ENCODE measurements at regions not wholly inside any gene's neighbourhood (a gene's known extent, or its start where the extent isn't known, plus 50 kb on each side); places are given as distances from the start of the nearest gene placed in this dataset.

- Histone ChIP-seq H3K27ac (no peak overlapping the region), H4K20me1 (no peaks in the 10 kb centered on the region), H3K9ac (no peak overlapping the region), H3K4me3 (no peak overlapping the region), H3K27me3 (no peaks in the 10 kb centered on the region), H3K4me2 (no peak overlapping the region), H3K36me3 (no peaks in the 10 kb centered on the region), H3K9me3 (replicated peaks in 1 of 11) (no peaks in the 10 kb centered on the region), H3K4me1 (no peaks in the 10 kb centered on the region)
- TF ChIP-seq Cebpa-rat (IDR thresholded peaks at IDR 0.05) = no peak
These were observed 113.9 kb upstream of the IMMP2L start for GRCh38 chr7:111676167-111676566.

- Histone ChIP-seq H4K20me1 (no peaks in the 10 kb centered on the region), H3K27me3 (no peaks in the 10 kb centered on the region), H3K4me1 (no peaks in the 10 kb centered on the region), H3K36me3 (no peaks in the 10 kb centered on the region), H3K9ac (no peak overlapping the region), H3K9me3 (replicated peaks in 1 of 11) (no peaks in the 10 kb centered on the region), H3K4me2 (no peak overlapping the region), H3K4me3 (no peak overlapping the region), H3K27ac (no peak overlapping the region)
- TF ChIP-seq Cebpa-rat (IDR thresholded peaks at IDR 0.05) = no peak
These were observed 110.6 kb upstream of the IMMP2L start for GRCh38 chr7:111672901-111673300.

DNA sequence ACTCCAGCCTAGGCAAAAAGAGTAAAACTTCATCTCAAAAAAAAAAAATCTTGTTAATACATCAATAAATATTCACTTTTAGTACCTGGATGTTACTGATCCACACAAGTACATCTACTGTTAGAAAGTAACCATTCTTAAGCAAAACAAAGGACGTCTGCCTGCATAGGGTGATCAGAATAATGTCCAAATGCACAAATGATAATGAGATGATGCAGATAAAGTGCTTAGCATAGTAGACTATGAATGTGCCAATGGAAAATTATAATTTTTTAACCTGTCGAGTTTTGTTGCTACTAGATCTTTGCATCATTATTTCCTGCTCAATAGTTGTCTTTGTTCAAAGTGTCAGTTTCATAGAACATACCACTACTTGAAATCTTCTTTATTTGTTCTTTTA is 109.6 kb upstream of the IMMP2L start:
- no peaks in the 10 kb centered on the region for H3K4me1 ChIP-seq
- no peak overlapping the region for H3K4me3 ChIP-seq
- H3K9ac ChIP-seq = no peak overlapping the region
- H3K36me3 ChIP-seq = no peaks in the 10 kb centered on the region
- H3K27me3 ChIP-seq = no peaks in the 10 kb centered on the region
- H3K27ac ChIP-seq = no peak overlapping the region
- no peak overlapping the region for H3K4me2 ChIP-seq
- no peak for TF ChIP-seq Cebpa-rat (IDR thresholded peaks at IDR 0.05)
- H3K9me3 ChIP-seq (replicated peaks in 1 of 11) = no peaks in the 10 kb centered on the region
- no peaks in the 10 kb centered on the region for H4K20me1 ChIP-seq

- Histone ChIP-seq H3K9ac (no peak overlapping the region), H3K9me3 (replicated peaks in 1 of 11) (no peaks in the 10 kb centered on the region), H4K20me1 (no peaks in the 10 kb centered on the region), H3K36me3 (no peaks in the 10 kb centered on the region), H3K27ac (no peak overlapping the region), H3K27me3 (no peaks in the 10 kb centered on the region), H3K4me1 (no peaks in the 10 kb centered on the region), H3K4me3 (no peak overlapping the region), H3K4me2 (no peak overlapping the region)
- TF ChIP-seq Cebpa-rat (IDR thresholded peaks at IDR 0.05) = no peak
These were observed 106.4 kb upstream of the IMMP2L start for GRCh38 chr7:111668711-111669110.

- Histone ChIP-seq H4K20me1 (no peaks in the 10 kb centered on the region), H3K4me3 (no peak overlapping the region), H3K4me1 (no peaks in the 10 kb centered on the region), H3K9ac (no peak overlapping the region), H3K27me3 (no peaks in the 10 kb centered on the region), H3K4me2 (no peak overlapping the region), H3K27ac (no peak overlapping the region), H3K36me3 (no peaks in the 10 kb centered on the region), H3K9me3 (replicated peaks in 1 of 11) (no peaks in the 10 kb centered on the region)
- TF ChIP-seq Cebpa-rat (IDR thresholded peaks at IDR 0.05) = no peak
These were observed 105.2 kb upstream of the IMMP2L start for GRCh38 chr7:111667488-111667887.

DNA sequence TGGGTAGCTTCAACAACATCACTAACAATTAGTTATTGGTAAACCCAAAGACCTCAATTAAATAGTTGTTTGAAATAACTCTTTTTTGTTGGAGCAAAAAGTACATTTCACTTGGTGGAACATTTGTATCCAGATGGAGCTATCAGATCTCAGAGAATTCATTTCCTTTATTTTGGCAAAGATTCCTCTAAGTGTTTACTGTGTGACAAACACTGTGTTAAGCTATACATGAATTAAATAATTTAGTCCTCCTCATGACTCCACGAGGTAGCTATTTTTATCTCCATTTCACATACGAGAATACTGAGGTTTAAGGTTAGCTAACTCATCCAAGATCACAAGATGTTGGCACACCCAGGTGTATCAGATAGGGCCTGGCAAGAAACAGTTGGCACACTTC is 104.0 kb upstream of the IMMP2L start:
- no peaks in the 10 kb centered on the region for H3K36me3 ChIP-seq
- H3K4me1 ChIP-seq = no peaks in the 10 kb centered on the region
- no peak overlapping the region for H3K9ac ChIP-seq
- H3K4me3 ChIP-seq = no peak overlapping the region
- H4K20me1 ChIP-seq = no peaks in the 10 kb centered on the region
- H3K27me3 ChIP-seq = no peaks in the 10 kb centered on the region
- TF ChIP-seq Cebpa-rat (IDR thresholded peaks at IDR 0.05) = no peak
- no peaks in the 10 kb centered on the region for H3K9me3 ChIP-seq (replicated peaks in 1 of 11)
- no peak overlapping the region for H3K27ac ChIP-seq
- no peak overlapping the region for H3K4me2 ChIP-seq

DNA sequence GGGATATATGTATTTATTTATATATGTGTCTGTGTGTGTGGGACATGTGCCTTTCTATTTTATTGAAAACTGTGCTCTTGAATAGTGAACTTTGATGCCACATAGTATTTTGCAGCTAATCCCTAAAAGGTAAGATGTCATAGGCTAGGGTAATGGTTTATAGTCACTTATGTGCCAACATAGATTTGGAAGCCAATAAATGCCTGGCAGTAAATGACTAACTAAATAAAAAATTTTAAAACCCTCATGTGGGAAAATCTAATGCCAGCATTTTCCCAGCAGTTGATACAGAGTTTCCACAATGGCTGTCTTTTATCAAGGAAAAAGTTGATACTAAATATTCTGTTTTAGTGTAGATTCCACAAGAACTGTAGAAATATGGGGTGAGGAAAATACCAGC is 101.5 kb upstream of the IMMP2L start:
- H3K9me3 ChIP-seq (replicated peaks in 1 of 11) = no peaks in the 10 kb centered on the region
- H3K9ac ChIP-seq = no peak overlapping the region
- no peak for TF ChIP-seq Cebpa-rat (IDR thresholded peaks at IDR 0.05)
- H3K4me2 ChIP-seq = no peak overlapping the region
- no peak overlapping the region for H3K27ac ChIP-seq
- no peaks in the 10 kb centered on the region for H4K20me1 ChIP-seq
- H3K27me3 ChIP-seq = no peaks in the 10 kb centered on the region
- no peaks in the 10 kb centered on the region for H3K4me1 ChIP-seq
- no peak overlapping the region for H3K4me3 ChIP-seq
- no peaks in the 10 kb centered on the region for H3K36me3 ChIP-seq

DNA sequence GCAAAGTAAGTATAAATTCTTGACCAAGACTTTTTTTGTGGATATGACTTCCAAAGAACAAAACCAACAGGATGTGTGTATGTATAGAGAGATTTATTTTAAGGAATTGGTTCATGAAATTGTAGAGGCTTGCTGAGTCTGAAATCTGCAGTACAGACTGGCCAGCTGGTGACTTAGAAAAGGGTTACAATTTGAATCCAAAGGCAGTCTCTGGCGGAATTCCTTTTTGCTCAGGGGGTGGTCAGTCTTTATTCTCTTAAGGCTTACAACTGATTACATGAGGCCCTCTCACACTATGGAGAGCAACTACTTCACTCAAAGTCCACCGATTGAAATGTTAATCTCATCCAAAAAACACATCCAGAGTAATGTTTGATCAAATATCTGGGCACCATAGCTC is 100.1 kb upstream of the IMMP2L start:
- no peak overlapping the region for H3K4me3 ChIP-seq
- no peaks in the 10 kb centered on the region for H3K4me1 ChIP-seq
- H3K27me3 ChIP-seq = no peaks in the 10 kb centered on the region
- no peaks in the 10 kb centered on the region for H4K20me1 ChIP-seq
- H3K4me2 ChIP-seq = no peak overlapping the region
- no peak overlapping the region for H3K27ac ChIP-seq
- H3K9ac ChIP-seq = no peak overlapping the region
- no peaks in the 10 kb centered on the region for H3K36me3 ChIP-seq
- no peaks in the 10 kb centered on the region for H3K9me3 ChIP-seq (replicated peaks in 1 of 11)
- no peak for TF ChIP-seq Cebpa-rat (IDR thresholded peaks at IDR 0.05)

- H3K4me3 ChIP-seq = no peak overlapping the region
- H3K9ac ChIP-seq = no peak overlapping the region
- no peak for TF ChIP-seq Cebpa-rat (IDR thresholded peaks at IDR 0.05)
- H4K20me1 ChIP-seq = no peaks in the 10 kb centered on the region
- H3K4me2 ChIP-seq = no peak overlapping the region
- H3K36me3 ChIP-seq = no peaks in the 10 kb centered on the region
- no peak overlapping the region for H3K27ac ChIP-seq
- H3K4me1 ChIP-seq = no peaks in the 10 kb centered on the region
- H3K27me3 ChIP-seq = no peaks in the 10 kb centered on the region
- H3K9me3 ChIP-seq (replicated peaks in 1 of 11) = no peaks in the 10 kb centered on the region
These were observed 98.2 kb upstream of the IMMP2L start for GRCh38 chr7:111660478-111660877.

- Histone ChIP-seq H3K4me3 (no peak overlapping the region), H4K20me1 (no peaks in the 10 kb centered on the region), H3K4me1 (no peaks in the 10 kb centered on the region), H3K9ac (no peak overlapping the region), H3K27ac (no peak overlapping the region), H3K36me3 (no peaks in the 10 kb centered on the region), H3K27me3 (no peaks in the 10 kb centered on the region), H3K9me3 (replicated peaks in 1 of 11) (peaks cover 0 to 2% (median 1%) of the 10 kb centered on the region in 11 experiments; a peak in 6 of 22 replicates), H3K4me2 (no peak overlapping the region)
- no peak for TF ChIP-seq Cebpa-rat (IDR thresholded peaks at IDR 0.05)
These were observed 96.3 kb upstream of the IMMP2L start for GRCh38 chr7:111658546-111658945.

DNA sequence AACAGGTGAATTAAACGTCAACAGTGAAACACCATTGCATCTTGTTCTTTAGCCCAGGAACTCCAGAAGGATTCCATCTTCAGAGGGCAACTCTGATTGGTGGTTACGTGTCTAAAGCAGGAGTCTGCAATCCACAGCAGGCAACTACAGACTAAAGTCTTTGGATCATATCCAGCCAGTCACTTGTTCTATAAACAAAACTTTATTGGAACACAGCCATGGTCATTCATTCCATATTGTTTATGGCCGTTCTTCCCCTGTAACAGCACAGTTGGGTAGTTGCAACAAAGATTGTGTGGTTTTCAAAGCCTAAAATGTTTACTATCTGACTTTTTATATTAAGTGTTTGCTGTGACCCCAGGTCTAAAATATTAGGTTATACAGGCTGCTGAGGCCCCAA is 94.7 kb upstream of the IMMP2L start:
- no peak overlapping the region for H3K4me2 ChIP-seq
- H3K9me3 ChIP-seq (replicated peaks in 1 of 11) = peaks cover 5 to 7% (median 5%) of the 10 kb centered on the region in 11 experiments; a peak in 9 of 22 replicates
- H3K4me1 ChIP-seq = no peaks in the 10 kb centered on the region
- no peak overlapping the region for H3K27ac ChIP-seq
- no peaks in the 10 kb centered on the region for H3K27me3 ChIP-seq
- no peak overlapping the region for H3K9ac ChIP-seq
- no peak overlapping the region for H3K4me3 ChIP-seq
- TF ChIP-seq Cebpa-rat (IDR thresholded peaks at IDR 0.05) = no peak
- no peaks in the 10 kb centered on the region for H4K20me1 ChIP-seq
- no peaks in the 10 kb centered on the region for H3K36me3 ChIP-seq
